SK-MEL-5 (cell line): ENCODE measurements at regions not wholly inside any gene's neighbourhood (a gene's known extent, or its start where the extent isn't known, plus 50 kb on each side); places are given as distances from the start of the nearest gene placed in this dataset.

ENCODE experiments used
- small RNA-seq, 2 experiments: library from RNA; depleted of rRNA; stranded (forward); fragments of <200 nt; gene quantifications; one replicate each; pipeline ENCODE3, GENCODE V24; 2014

Small RNA genes in the stretch of these regions (small RNA-seq; reads per million reads assigned to genes)
- gene AL451105.1 = 0 reads per million in 2 experiments
